HG03097 (cell line): ENCODE measurements at regions not wholly inside any gene's neighbourhood (a gene's known extent, or its start where the extent isn't known, plus 50 kb on each side); places are given as distances from the start of the nearest gene placed in this dataset.

Source experiments
- ATAC-seq: cut with Tn5 transposase; IDR thresholded peaks from one replicate; pipeline ENCODE4 v1.9.1; 2021; ENCODE audit not compliant: unreplicated experiment, low FRiP score

- ATAC-seq = no peak
Measured at GRCh38 chr2:147049957-147050356, 794.9 kb upstream of the ACVR2A start.

- no peak for ATAC-seq
Measured at GRCh38 chr2:147046473-147046872, 798.4 kb upstream of the ACVR2A start.

GRCh38 chr2:147045113-147045512, 799.7 kb upstream of the ACVR2A start:
- no peak for ATAC-seq

GRCh38 chr2:147041121-147041494, 803.7 kb upstream of the ACVR2A start:
- no peak for ATAC-seq

GRCh38 chr2:147040298-147041120, 804.3 kb upstream of the ACVR2A start:
- no peak for ATAC-seq

- ATAC-seq = no peak
Measured at GRCh38 chr2:147037048-147037447, 807.8 kb upstream of the ACVR2A start.

GRCh38 chr2:147033044-147033443, 811.8 kb upstream of the ACVR2A start:
- no peak for ATAC-seq

GRCh38 chr2:147031897-147032296, 812.9 kb upstream of the ACVR2A start:
- no peak for ATAC-seq

- ATAC-seq = no peak
Measured at GRCh38 chr2:147030966-147031720, 813.7 kb upstream of the ACVR2A start.

GRCh38 chr2:147027436-147027835, 817.4 kb upstream of the ACVR2A start:
- ATAC-seq = no peak

GRCh38 chr2:147026664-147027295, 818.0 kb upstream of the ACVR2A start:
- ATAC-seq = no peak

GRCh38 chr2:147025646-147026585, 818.9 kb upstream of the ACVR2A start:
- no peak for ATAC-seq

GRCh38 chr2:147019311-147019710, 825.5 kb upstream of the ACVR2A start:
- ATAC-seq = no peak

- no peak for ATAC-seq
Measured at GRCh38 chr2:147017951-147018645, 826.7 kb upstream of the ACVR2A start.

- ATAC-seq = no peak
Measured at GRCh38 chr2:147016181-147016580, 828.6 kb upstream of the ACVR2A start.

- no peak for ATAC-seq
Measured at GRCh38 chr2:147015591-147015990, 829.2 kb upstream of the ACVR2A start.

- ATAC-seq = no peak
Measured at GRCh38 chr2:147013696-147014392, 831.0 kb upstream of the ACVR2A start.

- no peak for ATAC-seq
Measured at GRCh38 chr2:147008481-147008880, 836.3 kb upstream of the ACVR2A start.

GRCh38 chr2:147006736-147007141, 838.1 kb upstream of the ACVR2A start:
- ATAC-seq = no peak
